ENCODE measurements at regions not wholly inside any gene's neighbourhood (a gene's known extent, or its start where the extent isn't known, plus 50 kb on each side); places are given as distances from the start of the nearest gene placed in this dataset. TPM values are rescaled to one million over a fixed set of nuclear protein-coding genes. Genes with fewer than 3 reads are reported as not detected.

- Histone ChIP-seq H2AFZ (ENCODE audit: low read depth, low read length) (no peak overlapping the region), H3K4me3 (replicated peaks in 1 of 3; ENCODE audit: insufficient read depth in 1 of 3, low read depth in 1 of 3, low read length in 3 of 3) (no peak overlapping the region), H3K36me3 (ENCODE audit: control insufficient read depth in 2 of 2, extremely low read depth in 1 of 2, insufficient read depth in 2 of 2, low read length in 2 of 2) (no peaks in the 10 kb centered on the region), H3K27me3 (ENCODE audit: control insufficient read depth in 2 of 2, insufficient read depth in 2 of 2, low read length in 2 of 2) (no peaks in the 10 kb centered on the region), H3K27ac (ENCODE audit: insufficient read depth, low read depth, low read length) (no peak overlapping the region), H4K20me1 (replicated peaks; ENCODE audit: control insufficient read depth, extremely low read depth, insufficient read depth, low read length) (no peaks in the 10 kb centered on the region), H3K9me1 (replicated peaks; ENCODE audit: control insufficient read depth, extremely low read depth, insufficient read depth, low read length) (no peaks in the 10 kb centered on the region), H3K4me1 (ENCODE audit: control insufficient read depth, extremely low read depth, insufficient read depth, low read length) (no peaks in the 10 kb centered on the region), H3K9ac (replicated peaks; ENCODE audit: extremely low read depth, insufficient read depth, low read length) (no peak overlapping the region), H3K79me2 (ENCODE audit: control insufficient read depth, insufficient read depth, low read length) (no peaks in the 10 kb centered on the region), H3K4me2 (ENCODE audit: insufficient read depth, low read length) (no peak overlapping the region), H3K9me3 (replicated peaks; ENCODE audit: control insufficient read depth, insufficient read depth, low read length) (no peaks in the 10 kb centered on the region)
- dilution Hi-C loops (cut with MboI; ENCODE audit: extremely low pct_ligation_motif_present, low sequenced_read_pairs) = no loop called here
- POLR2A ChIA-PET = no interaction called here
- FAIRE-seq (no peak), DNase-seq (ENCODE audit: low read depth, low spot score) (no peak)
- no TSS peak for BruUV-seq (replicated peaks)
- intact Hi-C loops (cut with micrococcal nuclease) = loop anchor here (10.0 kb wide), 1 partner anchor 1623 kb away; the partner anchor contains the start of gene MAGEL2
- TF ChIP-seq GATA2 (IDR thresholded peaks at IDR 0.05; ENCODE audit: insufficient read depth, insufficient read length, low read depth, low read length) (no peak), JUN (IDR thresholded peaks at IDR 0.05; ENCODE audit: borderline replicate concordance, insufficient read depth, insufficient read length, low read depth) (no peak), POLR2AphosphoS5 (IDR thresholded peaks at IDR 0.05; ENCODE audit: insufficient read depth, low read depth, low read length) (no peak), POLR2A (IDR thresholded peaks at IDR 0.05; ENCODE audit: low read depth, low read length) (no peak), FOS (IDR thresholded peaks at IDR 0.05; ENCODE audit: borderline replicate concordance, insufficient read depth, low read length) (no peak), MYC (IDR thresholded peaks at IDR 0.05; ENCODE audit: low read depth, low read length) (no peak), EZH2 (IDR thresholded peaks at IDR 0.05; ENCODE audit: borderline replicate concordance, low read depth, low read length, severe bottlenecking) (no peak)
- TF ChIP-seq, protein P1, sequence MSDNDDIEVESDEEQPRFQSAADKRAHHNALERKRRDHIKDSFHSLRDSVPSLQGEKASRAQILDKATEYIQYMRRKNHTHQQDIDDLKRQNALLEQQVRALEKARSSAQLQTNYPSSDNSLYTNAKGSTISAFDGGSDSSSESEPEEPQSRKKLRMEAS (IDR thresholded peaks at IDR 0.05; ENCODE audit: insufficient read depth, insufficient read length) = no peak
- TF ChIP-seq, protein P2, sequence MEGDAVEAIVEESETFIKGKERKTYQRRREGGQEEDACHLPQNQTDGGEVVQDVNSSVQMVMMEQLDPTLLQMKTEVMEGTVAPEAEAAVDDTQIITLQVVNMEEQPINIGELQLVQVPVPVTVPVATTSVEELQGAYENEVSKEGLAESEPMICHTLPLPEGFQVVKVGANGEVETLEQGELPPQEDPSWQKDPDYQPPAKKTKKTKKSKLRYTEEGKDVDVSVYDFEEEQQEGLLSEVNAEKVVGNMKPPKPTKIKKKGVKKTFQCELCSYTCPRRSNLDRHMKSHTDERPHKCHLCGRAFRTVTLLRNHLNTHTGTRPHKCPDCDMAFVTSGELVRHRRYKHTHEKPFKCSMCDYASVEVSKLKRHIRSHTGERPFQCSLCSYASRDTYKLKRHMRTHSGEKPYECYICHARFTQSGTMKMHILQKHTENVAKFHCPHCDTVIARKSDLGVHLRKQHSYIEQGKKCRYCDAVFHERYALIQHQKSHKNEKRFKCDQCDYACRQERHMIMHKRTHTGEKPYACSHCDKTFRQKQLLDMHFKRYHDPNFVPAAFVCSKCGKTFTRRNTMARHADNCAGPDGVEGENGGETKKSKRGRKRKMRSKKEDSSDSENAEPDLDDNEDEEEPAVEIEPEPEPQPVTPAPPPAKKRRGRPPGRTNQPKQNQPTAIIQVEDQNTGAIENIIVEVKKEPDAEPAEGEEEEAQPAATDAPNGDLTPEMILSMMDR (IDR thresholded peaks at IDR 0.05; ENCODE audit: extremely low read depth in 1 of 2, insufficient read depth in 1 of 2, low read depth in 1 of 2, low read length in 2 of 2) = no peak
- CTCF ChIA-PET = no interaction called here
Measured at GRCh38 chr15:25268166-25268565, 170.7 kb downstream of the UBE3A start.

Small RNA genes in the stretch of these regions (small RNA-seq; reads per million reads assigned to genes)
- gene RF00105 (ENCODE audit: insufficient read depth, insufficient read length, low read depth, low replicate concordance) (not detected), gene SNORD115-1 (ENCODE audit: insufficient read depth, insufficient read length, low read depth, low replicate concordance) (not detected), gene SNORD115-10 (ENCODE audit: insufficient read depth, insufficient read length, low read depth, low replicate concordance) (not detected), gene SNORD115-11 (ENCODE audit: insufficient read depth, insufficient read length, low read depth, low replicate concordance) (not detected), gene SNORD115-12 (ENCODE audit: insufficient read depth, insufficient read length, low read depth, low replicate concordance) (not detected), gene SNORD115-14 (ENCODE audit: insufficient read depth, insufficient read length, low read depth, low replicate concordance) (not detected), gene SNORD115-15 (ENCODE audit: insufficient read depth, insufficient read length, low read depth, low replicate concordance) (not detected), gene SNORD115-16 (ENCODE audit: insufficient read depth, insufficient read length, low read depth, low replicate concordance) (not detected), gene SNORD115-17 (ENCODE audit: insufficient read depth, insufficient read length, low read depth, low replicate concordance) (not detected), gene SNORD115-18 (ENCODE audit: insufficient read depth, insufficient read length, low read depth, low replicate concordance) (not detected), gene SNORD115-19 (ENCODE audit: insufficient read depth, insufficient read length, low read depth, low replicate concordance) (not detected), gene SNORD115-2 (ENCODE audit: insufficient read depth, insufficient read length, low read depth, low replicate concordance) (not detected), gene SNORD115-20 (ENCODE audit: insufficient read depth, insufficient read length, low read depth, low replicate concordance) (not detected), gene SNORD115-21 (ENCODE audit: insufficient read depth, insufficient read length, low read depth, low replicate concordance) (not detected), gene SNORD115-22 (ENCODE audit: insufficient read depth, insufficient read length, low read depth, low replicate concordance) (not detected), gene SNORD115-23 (ENCODE audit: insufficient read depth, insufficient read length, low read depth, low replicate concordance) (not detected), gene SNORD115-24 (ENCODE audit: insufficient read depth, insufficient read length, low read depth, low replicate concordance) (not detected), gene SNORD115-25 (ENCODE audit: insufficient read depth, insufficient read length, low read depth, low replicate concordance) (not detected), gene SNORD115-27 (ENCODE audit: insufficient read depth, insufficient read length, low read depth, low replicate concordance) (not detected), gene SNORD115-28 (ENCODE audit: insufficient read depth, insufficient read length, low read depth, low replicate concordance) (not detected), gene SNORD115-29 (ENCODE audit: insufficient read depth, insufficient read length, low read depth, low replicate concordance) (not detected), gene SNORD115-3 (ENCODE audit: insufficient read depth, insufficient read length, low read depth, low replicate concordance) (not detected), gene SNORD115-30 (ENCODE audit: insufficient read depth, insufficient read length, low read depth, low replicate concordance) (not detected), gene SNORD115-31 (ENCODE audit: insufficient read depth, insufficient read length, low read depth, low replicate concordance) (not detected), gene SNORD115-32 (ENCODE audit: insufficient read depth, insufficient read length, low read depth, low replicate concordance) (not detected), gene SNORD115-33 (ENCODE audit: insufficient read depth, insufficient read length, low read depth, low replicate concordance) (not detected), gene SNORD115-34 (ENCODE audit: insufficient read depth, insufficient read length, low read depth, low replicate concordance) (not detected), gene SNORD115-35 (ENCODE audit: insufficient read depth, insufficient read length, low read depth, low replicate concordance) (not detected), gene SNORD115-36 (ENCODE audit: insufficient read depth, insufficient read length, low read depth, low replicate concordance) (not detected), gene SNORD115-37 (ENCODE audit: insufficient read depth, insufficient read length, low read depth, low replicate concordance) (not detected), gene SNORD115-38 (ENCODE audit: insufficient read depth, insufficient read length, low read depth, low replicate concordance) (not detected), gene SNORD115-39 (ENCODE audit: insufficient read depth, insufficient read length, low read depth, low replicate concordance) (not detected), gene SNORD115-4 (ENCODE audit: insufficient read depth, insufficient read length, low read depth, low replicate concordance) (not detected), gene SNORD115-40 (ENCODE audit: insufficient read depth, insufficient read length, low read depth, low replicate concordance) (not detected), gene SNORD115-41 (ENCODE audit: insufficient read depth, insufficient read length, low read depth, low replicate concordance) (not detected), gene SNORD115-42 (ENCODE audit: insufficient read depth, insufficient read length, low read depth, low replicate concordance) (not detected), gene SNORD115-43 (ENCODE audit: insufficient read depth, insufficient read length, low read depth, low replicate concordance) (not detected), gene SNORD115-44 (ENCODE audit: insufficient read depth, insufficient read length, low read depth, low replicate concordance) (not detected), gene SNORD115-45 (ENCODE audit: insufficient read depth, insufficient read length, low read depth, low replicate concordance) (not detected), gene SNORD115-46 (ENCODE audit: insufficient read depth, insufficient read length, low read depth, low replicate concordance) (not detected), gene SNORD115-47 (ENCODE audit: insufficient read depth, insufficient read length, low read depth, low replicate concordance) (not detected), gene SNORD115-5 (ENCODE audit: insufficient read depth, insufficient read length, low read depth, low replicate concordance) (not detected), gene SNORD115-6 (ENCODE audit: insufficient read depth, insufficient read length, low read depth, low replicate concordance) (not detected), gene SNORD115-7 (ENCODE audit: insufficient read depth, insufficient read length, low read depth, low replicate concordance) (not detected), gene SNORD115-8 (ENCODE audit: insufficient read depth, insufficient read length, low read depth, low replicate concordance) (not detected), gene SNORD115-9 (ENCODE audit: insufficient read depth, insufficient read length, low read depth, low replicate concordance) (not detected), gene SNORD116-1 (ENCODE audit: insufficient read depth, insufficient read length, low read depth, low replicate concordance) (15.8 reads per million, percentile 74 among the genes with 10 or more reads in this experiment), gene SNORD116-10 (ENCODE audit: insufficient read depth, insufficient read length, low read depth, low replicate concordance) (not detected), gene SNORD116-11 (ENCODE audit: insufficient read depth, insufficient read length, low read depth, low replicate concordance) (5.0 reads per million, percentile 37 among the genes with 10 or more reads in this experiment), gene SNORD116-12 (ENCODE audit: insufficient read depth, insufficient read length, low read depth, low replicate concordance) (6.3 reads per million, percentile 46 among the genes with 10 or more reads in this experiment), gene SNORD116-13 (ENCODE audit: insufficient read depth, insufficient read length, low read depth, low replicate concordance) (1.8 reads per million), gene SNORD116-14 (ENCODE audit: insufficient read depth, insufficient read length, low read depth, low replicate concordance) (not detected), gene SNORD116-15 (ENCODE audit: insufficient read depth, insufficient read length, low read depth, low replicate concordance) (0.66 reads per million), gene SNORD116-16 (ENCODE audit: insufficient read depth, insufficient read length, low read depth, low replicate concordance) (3.5 reads per million, percentile 23 among the genes with 10 or more reads in this experiment), gene SNORD116-17 (ENCODE audit: insufficient read depth, insufficient read length, low read depth, low replicate concordance) (0.66 reads per million), gene SNORD116-18 (ENCODE audit: insufficient read depth, insufficient read length, low read depth, low replicate concordance) (2.8 reads per million, percentile 16 among the genes with 10 or more reads in this experiment), gene SNORD116-19 (ENCODE audit: insufficient read depth, insufficient read length, low read depth, low replicate concordance) (not detected), gene SNORD116-2 (ENCODE audit: insufficient read depth, insufficient read length, low read depth, low replicate concordance) (88.9 reads per million, percentile 96 among the genes with 10 or more reads in this experiment), gene SNORD116-22 (ENCODE audit: insufficient read depth, insufficient read length, low read depth, low replicate concordance) (not detected), gene SNORD116-23 (ENCODE audit: insufficient read depth, insufficient read length, low read depth, low replicate concordance) (3.5 reads per million, percentile 23 among the genes with 10 or more reads in this experiment), gene SNORD116-24 (ENCODE audit: insufficient read depth, insufficient read length, low read depth, low replicate concordance) (3.5 reads per million, percentile 23 among the genes with 10 or more reads in this experiment), gene SNORD116-25 (ENCODE audit: insufficient read depth, insufficient read length, low read depth, low replicate concordance) (13.6 reads per million, percentile 70 among the genes with 10 or more reads in this experiment), gene SNORD116-29 (ENCODE audit: insufficient read depth, insufficient read length, low read depth, low replicate concordance) (1.8 reads per million), gene SNORD116-3 (ENCODE audit: insufficient read depth, insufficient read length, low read depth, low replicate concordance) (not detected), gene SNORD116-30 (ENCODE audit: insufficient read depth, insufficient read length, low read depth, low replicate concordance) (not detected), gene SNORD116-5 (ENCODE audit: insufficient read depth, insufficient read length, low read depth, low replicate concordance) (not detected), gene SNORD116-6 (ENCODE audit: insufficient read depth, insufficient read length, low read depth, low replicate concordance) (1.8 reads per million), gene SNORD116-7 (ENCODE audit: insufficient read depth, insufficient read length, low read depth, low replicate concordance) (not detected), gene SNORD116-8 (ENCODE audit: insufficient read depth, insufficient read length, low read depth, low replicate concordance) (2.8 reads per million, percentile 16 among the genes with 10 or more reads in this experiment), gene SNORD116-9 (ENCODE audit: insufficient read depth, insufficient read length, low read depth, low replicate concordance) (not detected)
